ENCODE measurements at regions not wholly inside any gene's neighbourhood (a gene's known extent, or its start where the extent isn't known, plus 50 kb on each side); places are given as distances from the start of the nearest gene placed in this dataset.

- TF ChIP-seq CHD7 (IDR thresholded peaks at IDR 0.05; ENCODE audit: insufficient replicate concordance, low read length) (no peak), BCL11A (IDR thresholded peaks at IDR 0.05; ENCODE audit: low read depth in 2 of 2, low read length in 2 of 2) (no peak), RFX5 (IDR thresholded peaks at IDR 0.05; ENCODE audit: borderline replicate concordance, low read depth, low read length) (no peak), CHD2 (IDR thresholded peaks at IDR 0.05; ENCODE audit: low read length) (no peak)
These were observed 348.3 kb downstream of the FRK start (continued) for GRCh38 chr6:115712291-115712961.
